GM18511 (cell line): ENCODE measurements at regions not wholly inside any gene's neighbourhood (a gene's known extent, or its start where the extent isn't known, plus 50 kb on each side); places are given as distances from the start of the nearest gene placed in this dataset.

Source experiments
- ATAC-seq: cut with Tn5 transposase; IDR thresholded peaks from one replicate; pipeline ENCODE4 v1.9.1; 2021; ENCODE audit warnings: mild to moderate bottlenecking, moderate library complexity; ENCODE audit not compliant: unreplicated experiment

GRCh38 chr11:113634940-113635575 lies 71.0 kb downstream of the TMPRSS5 start:
- ATAC-seq, result no peak

GRCh38 chr11:113632981-113633380 lies 73.1 kb downstream of the TMPRSS5 start:
- ATAC-seq, result no peak

GRCh38 chr11:113629562-113629961 lies 76.5 kb downstream of the TMPRSS5 start:
- ATAC-seq, result no peak

GRCh38 chr11:113628912-113629311 lies 77.2 kb downstream of the TMPRSS5 start:
- ATAC-seq, result no peak

- no peak for ATAC-seq
These were observed 78.2 kb downstream of the TMPRSS5 start for GRCh38 chr11:113627946-113628345.

GRCh38 chr11:113627297-113627696 lies 78.8 kb downstream of the TMPRSS5 start:
- ATAC-seq, result no peak

- ATAC-seq, result no peak
These were observed 79.4 kb downstream of the TMPRSS5 start for GRCh38 chr11:113626736-113627135.

- no peak for ATAC-seq
These were observed 83.0 kb downstream of the TMPRSS5 start for GRCh38 chr11:113623114-113623513.

- ATAC-seq, result no peak
These were observed 87.7 kb downstream of the TMPRSS5 start for GRCh38 chr11:113618360-113618759.

- ATAC-seq, result no peak
These were observed 90.3 kb downstream of the TMPRSS5 start for GRCh38 chr11:113615773-113616172.

GRCh38 chr11:113615098-113615497 lies 91.0 kb downstream of the TMPRSS5 start:
- no peak for ATAC-seq

GRCh38 chr11:113614097-113614496 lies 92.0 kb downstream of the TMPRSS5 start:
- ATAC-seq, result no peak

GRCh38 chr11:113613619-113614018 lies 92.5 kb downstream of the TMPRSS5 start:
- ATAC-seq, result no peak

- no peak for ATAC-seq
These were observed 101.9 kb downstream of the TMPRSS5 start for GRCh38 chr11:113604186-113604585.

- no peak for ATAC-seq
These were observed 102.6 kb downstream of the TMPRSS5 start for GRCh38 chr11:113603277-113604059.

GRCh38 chr11:113602483-113602882 lies 103.6 kb downstream of the TMPRSS5 start:
- ATAC-seq, result no peak

- ATAC-seq, result no peak
These were observed 109.5 kb downstream of the TMPRSS5 start for GRCh38 chr11:113596658-113597057.

- no peak for ATAC-seq
These were observed 110.1 kb downstream of the TMPRSS5 start for GRCh38 chr11:113595810-113596594.

GRCh38 chr11:113593698-113594308 lies 112.3 kb downstream of the TMPRSS5 start:
- no peak for ATAC-seq

GRCh38 chr11:113591117-113591516 lies 115.0 kb downstream of the TMPRSS5 start:
- no peak for ATAC-seq

- peak; percentile 68 for ATAC-seq
These were observed 112.1 kb upstream of the DRD2 start for GRCh38 chr11:113587308-113587739.
